Fibroblast of villous mesenchyme (primary cell): ENCODE measurements at regions not wholly inside any gene's neighbourhood (a gene's known extent, or its start where the extent isn't known, plus 50 kb on each side); places are given as distances from the start of the nearest gene placed in this dataset.

Source experiments
- DNase-seq: peaks from one replicate; pipeline ENCODE4 v3.0.0-alpha.2; 2010; ENCODE audit warnings: low read depth
- H3K4me3 ChIP-seq: 2 replicates; pipeline ENCODE4 v1.5.1; 2011; ENCODE audit warnings: low read depth, mild to moderate bottlenecking, low read length
- TF ChIP-seq, protein P1 (sequence below): IDR thresholded peaks from 2 replicates; pipeline ENCODE4 v1.5.1; 2012; ENCODE audit warnings: low read depth, mild to moderate bottlenecking, low read length; ENCODE audit not compliant: insufficient read depth

DNA sequence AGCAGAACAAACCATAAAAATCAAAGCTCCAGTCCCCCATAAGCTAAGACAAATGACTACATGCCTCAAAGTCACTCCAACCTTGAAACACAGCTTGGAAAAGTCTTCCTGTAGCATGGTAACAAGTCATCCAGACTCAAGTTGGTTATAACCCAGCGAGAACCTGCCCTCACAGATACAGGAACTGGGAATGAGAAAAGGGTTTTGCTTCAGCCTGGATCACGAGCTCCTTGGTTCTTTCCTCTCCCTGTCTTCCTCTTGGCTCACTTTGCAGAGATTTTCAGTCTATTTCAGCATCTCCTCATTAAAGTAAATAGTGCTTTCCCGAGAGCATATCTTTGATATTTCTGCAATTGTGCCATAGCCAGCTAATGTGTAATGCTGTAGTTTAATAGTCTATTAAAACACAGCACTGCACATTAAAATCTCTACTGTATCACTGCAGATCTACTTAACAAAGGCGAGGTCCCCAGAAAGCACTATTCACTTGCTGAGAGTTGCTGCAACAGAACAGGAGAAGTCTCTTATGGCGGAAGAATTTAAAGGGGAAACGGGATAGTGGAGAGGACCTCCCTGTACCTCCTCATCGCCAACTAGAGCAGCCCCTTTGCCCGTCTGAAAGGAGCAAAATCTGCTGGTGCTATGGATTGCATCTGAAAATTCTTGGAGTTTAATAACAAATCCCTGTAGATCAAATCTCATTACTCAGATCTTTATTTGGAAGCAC lies 249.3 kb upstream of the GATB start:
- no peak for DNase-seq
- H3K4me3 ChIP-seq: no peak overlapping the region
- TF ChIP-seq, protein P1, sequence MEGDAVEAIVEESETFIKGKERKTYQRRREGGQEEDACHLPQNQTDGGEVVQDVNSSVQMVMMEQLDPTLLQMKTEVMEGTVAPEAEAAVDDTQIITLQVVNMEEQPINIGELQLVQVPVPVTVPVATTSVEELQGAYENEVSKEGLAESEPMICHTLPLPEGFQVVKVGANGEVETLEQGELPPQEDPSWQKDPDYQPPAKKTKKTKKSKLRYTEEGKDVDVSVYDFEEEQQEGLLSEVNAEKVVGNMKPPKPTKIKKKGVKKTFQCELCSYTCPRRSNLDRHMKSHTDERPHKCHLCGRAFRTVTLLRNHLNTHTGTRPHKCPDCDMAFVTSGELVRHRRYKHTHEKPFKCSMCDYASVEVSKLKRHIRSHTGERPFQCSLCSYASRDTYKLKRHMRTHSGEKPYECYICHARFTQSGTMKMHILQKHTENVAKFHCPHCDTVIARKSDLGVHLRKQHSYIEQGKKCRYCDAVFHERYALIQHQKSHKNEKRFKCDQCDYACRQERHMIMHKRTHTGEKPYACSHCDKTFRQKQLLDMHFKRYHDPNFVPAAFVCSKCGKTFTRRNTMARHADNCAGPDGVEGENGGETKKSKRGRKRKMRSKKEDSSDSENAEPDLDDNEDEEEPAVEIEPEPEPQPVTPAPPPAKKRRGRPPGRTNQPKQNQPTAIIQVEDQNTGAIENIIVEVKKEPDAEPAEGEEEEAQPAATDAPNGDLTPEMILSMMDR: no peak

DNA sequence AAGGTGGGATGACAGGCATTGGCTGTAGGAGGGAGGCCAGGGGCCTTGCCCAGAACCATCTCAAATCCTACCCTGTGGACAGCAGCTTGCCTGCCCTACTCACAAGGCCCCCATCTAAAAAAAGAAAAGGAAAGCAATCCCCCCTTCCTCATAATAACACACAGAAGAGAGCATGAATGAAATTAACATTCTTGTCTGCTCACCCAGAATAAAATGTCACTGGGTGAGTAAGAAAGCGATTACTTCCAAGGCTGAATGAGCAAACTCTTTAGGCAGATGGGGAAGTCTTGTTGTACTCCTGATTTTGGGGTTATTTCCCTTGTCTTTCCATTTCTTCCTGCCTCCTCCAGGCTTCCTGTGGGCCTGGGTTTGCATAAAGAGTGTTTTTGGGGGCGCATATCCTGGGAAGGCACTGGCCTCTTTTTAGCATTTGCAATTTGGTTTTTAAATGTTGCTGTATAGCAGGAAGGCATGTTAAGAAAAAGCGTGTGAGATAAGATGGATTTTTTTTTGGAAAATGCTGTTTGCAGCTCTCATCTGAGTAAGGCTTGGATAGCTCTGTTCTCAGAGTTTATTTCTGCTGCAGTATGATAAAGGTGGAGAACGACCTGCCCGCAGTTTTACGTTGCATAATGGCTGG lies 248.3 kb upstream of the GATB start:
- no peak for DNase-seq
- H3K4me3 ChIP-seq: no peak overlapping the region
- TF ChIP-seq, protein P1: no peak

DNA sequence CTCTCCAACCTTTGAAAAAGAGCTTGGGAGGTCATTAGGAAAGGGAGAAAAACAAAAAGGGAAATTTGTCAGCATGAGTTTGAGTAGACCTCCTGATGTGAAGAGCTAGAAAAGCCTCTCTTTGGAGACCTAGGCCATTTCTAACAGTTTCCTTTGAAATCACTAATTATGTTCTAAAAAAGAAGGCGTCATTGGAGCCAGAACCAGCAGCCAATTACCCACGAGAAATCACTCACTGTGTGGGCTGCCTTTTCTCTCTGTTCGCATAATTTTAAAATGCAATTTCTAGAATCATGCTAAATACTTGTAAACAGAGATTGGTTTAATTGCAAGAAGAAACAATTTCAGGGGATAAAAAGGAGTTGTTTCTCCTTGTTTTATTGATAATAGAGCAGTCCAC lies 246.3 kb upstream of the GATB start:
- TF ChIP-seq, protein P1: no peak
- no peak for DNase-seq

DNA sequence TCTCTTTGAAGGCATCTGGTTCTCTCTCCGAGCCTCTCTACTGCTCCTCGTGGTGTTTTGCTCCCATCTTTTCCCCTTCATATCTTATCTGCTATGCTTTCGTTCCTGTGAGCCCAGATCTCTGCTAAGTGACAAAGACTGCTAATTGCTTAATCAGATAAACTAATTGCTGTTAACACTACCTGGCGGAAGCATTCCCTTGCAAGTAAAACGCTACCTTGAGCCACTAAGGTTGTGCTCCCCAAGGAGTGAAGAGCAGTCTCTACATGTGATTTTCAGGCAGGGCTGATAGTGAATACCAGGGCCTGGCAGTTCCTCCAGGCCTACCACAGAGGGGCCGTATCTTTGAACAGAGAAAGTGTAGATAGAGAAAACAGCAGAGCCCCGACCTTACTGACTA lies 244.0 kb upstream of the GATB start:
- H3K4me3 ChIP-seq: no peak overlapping the region
- DNase-seq: no peak
- TF ChIP-seq, protein P1: no peak

More for the DNA sequence above, 246.3 kb upstream of the GATB start:
- no peak overlapping the region for H3K4me3 ChIP-seq

DNA sequence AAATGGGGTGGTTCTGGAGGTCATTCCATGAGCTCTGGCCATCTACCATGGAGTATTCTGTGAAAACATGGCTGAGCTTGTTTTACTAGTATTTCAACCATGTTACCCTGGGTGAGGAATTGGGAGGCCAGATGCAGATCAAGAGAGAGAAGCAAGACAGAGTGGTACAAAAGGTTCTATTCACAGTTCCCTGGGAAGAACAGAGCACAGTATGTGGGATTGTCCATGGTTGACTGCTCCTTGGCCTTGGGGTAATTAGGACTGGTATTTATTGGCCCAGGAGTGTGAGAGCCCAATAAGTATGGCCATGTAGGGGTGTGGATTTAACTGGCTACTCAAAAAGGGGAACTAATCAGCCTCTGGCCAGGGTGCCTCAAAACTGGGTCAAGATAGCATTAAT lies 239.7 kb upstream of the GATB start:
- TF ChIP-seq, protein P1: no peak

DNA sequence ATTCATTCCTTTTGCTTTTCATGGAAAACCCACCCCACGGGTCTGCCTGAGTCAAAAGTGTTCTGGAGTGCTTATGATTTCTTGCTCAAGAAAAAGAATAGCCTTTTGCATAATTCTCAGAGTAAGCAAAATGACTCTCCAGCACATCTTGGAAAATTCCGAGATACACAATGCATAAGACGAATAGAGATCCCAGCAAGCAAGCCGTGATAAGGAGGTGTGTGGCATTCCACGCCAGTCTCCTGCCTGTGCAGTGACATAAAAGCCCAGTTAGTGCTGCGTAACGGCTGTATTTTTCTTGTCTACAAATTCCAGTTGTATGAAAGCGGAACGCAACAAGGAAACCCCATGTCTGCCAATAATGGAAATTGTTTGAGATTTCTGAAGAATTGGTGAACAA lies 237.9 kb upstream of the GATB start:
- H3K4me3 ChIP-seq: no peak overlapping the region
- DNase-seq: no peak
- TF ChIP-seq, protein P1: no peak

More for the DNA sequence above, 239.7 kb upstream of the GATB start:
- no peak for DNase-seq
- no peak overlapping the region for H3K4me3 ChIP-seq
